AG08396 (cell line): ENCODE measurements at regions not wholly inside any gene's neighbourhood (a gene's known extent, or its start where the extent isn't known, plus 50 kb on each side); places are given as distances from the start of the nearest gene placed in this dataset.
"Not testable (repeated sequence)": the region's sequence is repeated elsewhere in the genome, so short reads cannot be mapped to it uniquely, and the experiment has no call there.

ENCODE experiments used
- DNase-seq: peaks from one replicate; pipeline ENCODE4 v3.0.0; 2012; ENCODE audit warnings: low spot score, mixed read lengths

DNA sequence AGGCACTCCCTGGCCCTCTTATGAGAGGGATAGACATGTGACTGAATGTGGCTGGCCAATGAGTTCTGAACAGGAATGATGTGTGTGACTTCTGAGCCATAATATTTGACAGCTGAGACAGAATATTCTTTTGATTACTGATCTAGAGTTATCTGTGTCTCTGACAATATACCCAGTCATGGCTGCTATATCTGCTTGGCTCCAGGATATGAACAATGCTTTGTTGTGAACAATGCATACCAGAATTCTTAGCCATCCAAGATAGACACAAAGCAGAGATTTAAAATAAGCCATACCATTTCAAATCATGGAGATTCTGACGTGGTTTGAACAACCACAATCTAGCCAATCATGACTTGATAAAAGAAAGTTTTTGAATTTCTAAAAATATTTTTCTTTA is 840.3 kb upstream of the SEMA6A start:
- no peak for DNase-seq

DNA sequence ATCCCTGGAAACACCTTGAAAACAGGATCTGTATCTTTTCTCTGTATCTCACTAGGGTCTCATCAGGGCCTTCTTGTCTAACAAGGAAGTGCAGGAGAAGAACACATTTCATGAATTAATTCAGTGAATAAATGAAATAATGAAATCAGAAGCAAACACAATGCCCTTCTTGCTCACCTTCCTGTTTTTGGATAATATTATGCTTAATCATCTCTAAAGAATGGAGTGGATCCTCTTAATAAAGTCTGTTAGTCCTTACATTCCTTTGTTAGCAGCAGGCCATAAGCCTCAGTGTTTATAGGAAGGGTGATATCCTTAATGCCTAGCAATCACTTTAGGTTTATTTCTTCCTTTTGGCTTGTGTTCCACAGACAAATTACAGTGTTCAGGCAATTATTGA is 837.1 kb upstream of the SEMA6A start:
- no peak for DNase-seq

DNA sequence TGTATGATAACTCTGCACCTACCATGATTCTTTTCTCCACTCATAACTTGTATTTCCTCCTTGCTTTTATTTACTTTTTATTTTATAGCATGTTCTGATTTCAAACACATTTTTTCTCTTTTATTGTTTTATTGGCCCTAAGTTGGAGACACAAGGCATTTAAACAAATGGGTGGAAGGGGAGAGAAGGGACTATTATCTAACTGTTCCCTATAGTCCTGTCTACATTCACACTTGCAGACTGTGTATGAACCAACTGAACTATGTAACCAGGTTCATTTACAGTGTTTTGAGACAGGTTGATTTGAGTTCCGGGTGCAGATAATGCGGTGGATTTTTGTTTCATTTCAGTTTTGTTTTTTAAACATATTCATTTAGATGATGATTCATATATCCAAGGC is 830.6 kb upstream of the SEMA6A start:
- no peak for DNase-seq

GRCh38 chr5:117394506-117395157 is 820.0 kb upstream of the SEMA6A start:
- no peak for DNase-seq

DNA sequence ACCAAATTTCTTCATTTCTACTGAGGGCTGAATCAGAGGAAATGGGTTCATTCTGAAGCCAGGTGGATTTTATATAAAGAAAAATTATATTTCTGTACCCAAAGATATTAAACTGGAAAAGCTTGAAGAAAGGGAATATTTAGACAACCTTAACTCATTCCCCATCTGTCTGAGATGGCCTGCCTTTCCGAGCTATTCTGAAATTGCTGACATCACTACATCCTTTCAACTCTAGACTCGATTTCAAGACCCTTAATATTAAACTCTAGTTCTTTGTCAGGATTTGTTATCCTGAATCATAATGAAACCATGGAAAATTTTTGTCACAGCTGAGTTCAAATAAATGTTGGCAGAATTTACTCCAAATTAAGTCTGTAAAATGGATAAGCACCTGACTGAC is 818.5 kb upstream of the SEMA6A start:
- no peak for DNase-seq

DNA sequence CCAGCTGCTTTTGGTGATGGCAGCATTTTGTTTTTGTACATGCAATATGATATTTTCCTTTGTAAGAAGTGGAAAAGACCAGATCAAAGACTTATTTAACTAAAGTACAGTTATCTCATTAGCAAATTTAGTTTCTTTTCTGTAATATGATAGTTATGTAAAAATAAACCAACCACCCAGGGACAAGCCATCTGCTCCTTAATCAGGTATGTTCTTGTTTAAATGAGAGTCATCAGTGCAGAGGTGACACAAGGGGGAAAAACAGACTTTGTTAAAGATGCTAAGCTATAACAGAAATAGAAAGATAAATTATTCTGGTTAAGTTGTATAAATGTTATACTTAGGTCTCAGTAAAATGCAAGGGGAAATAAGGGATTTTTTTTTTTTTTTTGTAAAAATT is 805.7 kb upstream of the SEMA6A start:
- no peak for DNase-seq

- DNase-seq = no peak
These were observed 804.9 kb upstream of the SEMA6A start for GRCh38 chr5:117379521-117379920.

DNA sequence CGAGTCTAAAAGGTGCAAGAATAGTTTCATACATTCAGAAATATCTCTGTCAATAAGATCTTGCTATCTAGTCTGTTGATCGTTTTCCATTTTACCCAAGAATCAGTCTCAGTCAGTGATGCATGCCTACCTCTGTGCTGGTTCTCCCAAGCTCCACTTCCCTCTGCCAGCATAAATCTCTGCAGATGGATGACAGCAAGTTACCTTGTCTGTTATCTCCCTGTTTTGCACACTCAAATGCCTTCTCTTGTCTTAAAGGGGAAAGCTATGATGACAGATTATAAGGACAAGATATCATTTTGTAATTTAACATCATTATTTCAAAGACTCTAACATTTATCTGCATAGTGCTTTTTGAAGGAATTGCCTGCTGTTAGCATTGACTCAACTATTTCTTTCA is 802.1 kb upstream of the SEMA6A start:
- DNase-seq = no peak

- no peak for DNase-seq
These were observed 785.3 kb upstream of the SEMA6A start for GRCh38 chr5:117359895-117360294.

- DNase-seq = no peak
These were observed 783.3 kb upstream of the SEMA6A start for GRCh38 chr5:117357886-117358285.

DNA sequence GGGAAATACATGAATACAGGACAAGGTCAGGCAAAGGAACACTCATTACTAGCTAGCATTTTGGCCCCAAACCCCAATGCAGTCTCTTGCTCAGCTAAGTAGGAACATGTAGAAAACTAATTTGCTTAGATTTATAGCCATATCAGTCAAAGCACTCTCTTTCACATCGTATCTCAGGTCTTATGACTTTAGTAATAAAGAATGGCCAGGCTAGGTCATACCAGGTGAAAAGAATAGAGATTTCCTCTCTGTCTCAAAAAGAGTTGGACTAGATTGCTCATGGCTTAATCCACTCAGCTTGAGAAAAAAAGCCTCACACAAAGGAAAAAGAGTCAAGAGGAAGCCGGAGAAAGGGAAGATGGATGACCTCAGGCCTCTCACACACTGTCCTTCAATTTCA is 772.7 kb upstream of the SEMA6A start:
- no peak for DNase-seq

- not testable (repeated sequence) for DNase-seq
These were observed 769.1 kb upstream of the SEMA6A start for GRCh38 chr5:117343726-117344125.

- DNase-seq = no peak
These were observed 762.6 kb upstream of the SEMA6A start for GRCh38 chr5:117337064-117337749.

- no peak for DNase-seq
These were observed 761.6 kb upstream of the SEMA6A start for GRCh38 chr5:117336208-117336607.

DNA sequence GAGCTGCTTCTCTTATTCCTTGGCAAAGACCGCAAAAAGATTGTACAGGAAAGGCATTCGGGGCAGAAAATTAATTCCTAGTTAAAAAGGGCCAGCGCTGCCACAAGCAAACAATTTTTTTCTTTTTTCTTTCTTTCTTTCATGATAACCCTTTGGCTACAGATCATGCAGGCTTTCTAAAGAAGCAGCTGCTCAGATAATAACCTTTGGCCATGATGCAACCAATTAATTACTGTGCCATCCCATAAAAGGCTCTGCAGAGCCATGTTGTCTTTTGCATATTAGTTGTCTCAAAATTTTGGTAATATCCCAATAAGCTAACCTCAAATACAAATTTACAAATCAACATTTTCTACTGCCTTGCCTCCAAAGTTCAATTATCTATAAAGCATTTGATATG is 758.4 kb upstream of the SEMA6A start:
- no peak for DNase-seq

- no peak for DNase-seq
These were observed 757.7 kb upstream of the SEMA6A start for GRCh38 chr5:117332341-117332740.

DNA sequence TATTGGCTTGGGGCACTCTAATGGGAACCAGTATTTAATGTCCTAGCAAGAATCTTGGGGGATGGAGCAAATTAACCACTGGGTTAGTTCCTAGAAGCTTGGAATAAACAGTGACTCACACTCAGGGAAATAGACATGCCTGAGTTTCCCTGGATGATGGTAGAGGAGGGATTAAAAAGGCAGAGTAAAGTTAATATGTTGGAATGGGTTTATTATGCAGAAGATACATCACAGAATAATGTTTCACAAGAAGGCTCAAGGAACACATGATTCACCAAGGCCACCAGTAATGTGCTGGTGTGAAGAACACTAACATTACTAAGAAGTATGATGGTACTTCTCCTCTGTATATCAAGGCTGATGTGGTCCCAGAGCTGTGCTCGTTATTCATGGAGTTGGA is 752.9 kb upstream of the SEMA6A start:
- no peak for DNase-seq

- no peak for DNase-seq
These were observed 752.4 kb upstream of the SEMA6A start for GRCh38 chr5:117326997-117327396.

DNA sequence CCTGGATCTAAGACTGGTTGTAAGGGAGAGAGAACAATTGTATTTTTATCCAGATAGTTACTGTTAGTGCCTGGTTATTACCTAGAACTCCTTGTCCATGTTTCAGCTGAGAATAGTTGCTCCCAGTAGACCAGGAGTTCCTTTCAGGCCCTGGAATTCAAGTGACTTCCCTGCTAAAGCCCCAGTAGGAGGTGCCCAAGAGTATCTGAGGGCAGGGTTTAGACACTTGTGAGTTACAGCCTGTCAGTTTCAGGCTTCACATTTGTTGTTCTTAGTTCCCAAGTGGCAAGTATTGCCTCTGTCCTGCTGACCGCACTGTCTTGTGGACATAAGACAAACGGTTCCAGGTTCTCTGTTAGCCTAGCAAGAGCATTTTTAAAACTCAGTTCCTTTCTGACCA is 743.9 kb upstream of the SEMA6A start:
- no peak for DNase-seq

- no peak for DNase-seq
These were observed 740.5 kb upstream of the SEMA6A start for GRCh38 chr5:117315170-117315569.

- not testable (repeated sequence) for DNase-seq
These were observed 730.0 kb upstream of the SEMA6A start for GRCh38 chr5:117304512-117305107.

- no peak for DNase-seq
These were observed 728.3 kb upstream of the SEMA6A start for GRCh38 chr5:117302949-117303348.

- no peak for DNase-seq
These were observed 727.9 kb upstream of the SEMA6A start for GRCh38 chr5:117302473-117302872.

DNA sequence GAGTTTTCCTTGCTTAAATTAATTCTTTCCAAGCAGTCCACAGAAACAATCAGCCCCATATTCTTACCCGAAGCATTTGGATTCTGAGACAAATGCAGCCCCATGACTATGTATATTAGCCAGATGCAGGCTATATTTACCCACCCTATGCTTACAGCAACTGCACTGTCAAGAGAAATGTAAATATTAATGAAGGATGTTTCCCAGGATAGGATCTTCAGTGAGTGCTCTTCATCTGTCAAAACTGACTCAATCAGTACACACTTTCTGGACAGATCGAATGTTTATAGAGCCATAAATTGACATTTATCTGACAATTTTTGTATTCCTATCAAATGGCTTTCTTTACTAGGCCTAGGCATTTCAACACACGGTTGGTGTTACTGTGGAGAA is 725.3 kb upstream of the SEMA6A start:
- no peak for DNase-seq
